GM12891 (cell line): ENCODE measurements at regions not wholly inside any gene's neighbourhood (a gene's known extent, or its start where the extent isn't known, plus 50 kb on each side); places are given as distances from the start of the nearest gene placed in this dataset.
"Not testable (repeated sequence)": the region's sequence is repeated elsewhere in the genome, so short reads cannot be mapped to it uniquely, and the experiment has no call there.

Experiments
- DNase-seq: peaks from one replicate; pipeline ENCODE4 v3.0.0; 2011; ENCODE audit warnings: low spot score; ENCODE audit not compliant: insufficient read length
- FAIRE-seq: peaks from 2 replicates; lab custom pipeline; 2011; peaks lifted over from hg19 to GRCh38; lab: Jason Lieb, UNC
- PAX5 ChIP-seq: IDR thresholded peaks from 2 replicates; pipeline ENCODE4 v1.6.1; 2011; ENCODE audit warnings: low read length, moderate library complexity, mild to moderate bottlenecking; ENCODE audit not compliant: insufficient read depth, severe bottlenecking
- POLR2A ChIP-seq: IDR thresholded peaks from 2 replicates; pipeline ENCODE4 v1.6.1; 2011; ENCODE audit warnings: low read depth, low read length, control low read depth
- POLR2AphosphoS5 ChIP-seq: IDR thresholded peaks from 2 replicates; pipeline ENCODE4 v1.6.1; 2011; ENCODE audit warnings: low read depth, low read length, control low read depth
- POU2F2 ChIP-seq: IDR thresholded peaks from 2 replicates; pipeline ENCODE4 v1.6.1; 2011; ENCODE audit warnings: low read depth, mild to moderate bottlenecking, control low read depth, low read length, moderate library complexity
- SPI1 ChIP-seq: IDR thresholded peaks from 2 replicates; pipeline ENCODE4 v1.6.1; 2011; ENCODE audit warnings: low read depth, low read length, control low read depth
- TAF1 ChIP-seq: IDR thresholded peaks from 2 replicates; pipeline ENCODE4 v1.6.1; 2011; ENCODE audit warnings: low read depth, low read length, control low read depth

GRCh38 chr6:14545496-14545895, 427.9 kb downstream of the CD83 start:
- no peak for DNase-seq
- no peak for TF ChIP-seq TAF1
- TF ChIP-seq POLR2A: no peak
- no peak for TF ChIP-seq PAX5
- no peak for TF ChIP-seq POLR2AphosphoS5
- no peak for TF ChIP-seq SPI1
- TF ChIP-seq POU2F2: no peak
- FAIRE-seq: no peak

- FAIRE-seq (no peak), DNase-seq (no peak)
- TF ChIP-seq POLR2AphosphoS5: no peak
- TF ChIP-seq TAF1: no peak
- TF ChIP-seq PAX5: no peak
- TF ChIP-seq SPI1: no peak
Observed at GRCh38 chr6:14546036-14546435, 428.5 kb downstream of the CD83 start.

DNA sequence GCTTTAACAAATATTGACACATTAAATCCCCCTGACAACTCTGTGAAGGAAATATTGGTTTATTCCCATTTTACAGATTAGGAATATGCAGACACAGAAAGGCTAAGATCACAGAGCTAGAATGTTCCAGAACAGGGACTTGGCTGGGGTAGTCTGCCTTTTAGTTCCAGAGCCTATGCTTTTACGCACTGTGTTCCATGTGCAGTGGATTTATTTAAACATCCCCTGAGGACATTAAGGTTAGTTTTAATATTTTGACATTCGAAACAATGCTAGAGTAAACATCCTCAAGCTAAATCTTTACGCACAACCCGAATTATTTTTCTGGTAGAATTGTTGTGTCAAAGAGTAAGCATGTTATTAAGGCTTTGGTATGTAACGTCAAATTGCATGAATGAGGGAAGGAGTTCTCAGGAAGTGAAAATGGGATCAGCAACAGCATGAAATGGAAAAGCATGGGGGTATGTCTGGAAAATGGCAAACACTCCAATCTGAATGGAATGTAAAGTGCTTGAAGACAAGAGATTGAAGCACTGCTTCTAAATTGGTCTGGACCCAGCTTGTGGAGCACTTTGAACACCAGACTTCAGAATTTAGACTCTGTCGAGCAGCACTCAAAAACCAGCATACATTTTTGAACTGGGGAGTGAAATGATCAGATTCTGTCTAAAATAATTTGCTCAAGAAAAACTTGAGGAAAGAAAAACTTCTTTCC, 429.9 kb downstream of the CD83 start:
- TF ChIP-seq POLR2A (no peak), TAF1 (no peak), SPI1 (no peak), POU2F2 (no peak), PAX5 (no peak), POLR2AphosphoS5 (no peak)
- FAIRE-seq (no peak), DNase-seq (no peak)

- FAIRE-seq (no peak), DNase-seq (no peak)
- TF ChIP-seq TAF1 (no peak), PAX5 (no peak), POU2F2 (no peak), POLR2A (no peak), SPI1 (no peak), POLR2AphosphoS5 (no peak)
Observed at GRCh38 chr6:14549304-14549770, 431.8 kb downstream of the CD83 start.

DNA sequence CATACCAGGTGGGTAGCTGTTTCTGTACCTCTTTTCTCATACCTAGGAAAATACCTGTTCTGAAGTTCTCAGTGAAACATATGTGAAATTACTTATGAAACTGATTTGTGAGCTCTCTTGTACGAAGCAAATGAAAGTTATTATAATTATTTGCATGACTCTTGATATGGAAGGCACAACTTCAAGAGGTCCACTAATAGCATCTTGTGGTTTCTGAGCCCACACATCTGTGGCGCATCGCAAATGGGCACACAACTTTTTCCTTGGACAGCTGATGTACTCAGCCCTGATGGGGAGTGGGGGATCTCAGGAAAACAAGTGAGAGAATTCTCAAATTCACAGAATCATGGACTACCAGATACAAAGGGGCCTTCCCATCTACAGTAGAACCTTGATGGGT, 432.3 kb downstream of the CD83 start:
- DNase-seq (no peak), FAIRE-seq (no peak)
- TF ChIP-seq TAF1 (no peak), PAX5 (no peak)

DNA sequence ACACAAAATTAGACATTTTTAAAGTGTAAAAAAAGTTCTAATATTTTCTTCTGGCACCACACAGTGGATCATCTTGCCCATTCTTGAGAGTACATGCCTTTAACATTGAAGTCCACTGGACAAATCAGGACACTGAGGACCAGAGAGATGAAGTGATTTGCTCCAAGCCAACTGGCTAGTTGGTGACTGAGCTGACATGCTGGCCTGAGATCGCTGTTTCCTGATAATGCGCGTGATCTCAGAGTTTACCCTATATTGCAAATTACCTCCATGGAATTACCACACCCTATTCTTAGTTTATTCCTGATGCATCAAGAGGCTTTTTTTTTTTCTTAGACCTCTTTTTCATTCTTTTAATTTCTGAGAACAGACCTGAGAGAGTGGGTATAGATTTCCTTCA, 432.8 kb downstream of the CD83 start:
- FAIRE-seq: no peak
- no peak for DNase-seq
- no peak for TF ChIP-seq SPI1
- no peak for TF ChIP-seq POLR2A
- no peak for TF ChIP-seq POU2F2
- TF ChIP-seq POLR2AphosphoS5: no peak
- TF ChIP-seq PAX5: no peak
- no peak for TF ChIP-seq TAF1

DNA sequence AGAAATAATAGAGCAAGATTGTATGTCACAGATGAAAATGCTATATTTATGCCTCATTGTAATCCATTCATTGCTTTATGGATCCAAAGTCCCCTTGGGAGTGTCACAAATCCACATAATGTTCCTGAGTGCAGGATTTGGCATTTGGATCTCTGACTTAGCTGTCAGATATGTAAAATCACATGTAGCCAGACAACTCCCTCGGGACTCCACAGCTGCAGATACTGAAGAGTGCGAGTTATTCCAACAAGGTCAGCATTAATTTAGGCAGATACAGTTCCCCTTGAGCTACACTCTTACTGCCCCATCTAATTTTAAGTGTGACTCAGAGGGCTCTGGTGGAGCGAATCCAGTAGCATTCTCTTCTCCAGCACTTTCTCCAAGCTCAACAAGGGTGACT, 433.2 kb downstream of the CD83 start:
- FAIRE-seq (no peak), DNase-seq (no peak)
- TF ChIP-seq POLR2A (no peak), TAF1 (no peak), PAX5 (no peak), POU2F2 (no peak), POLR2AphosphoS5 (no peak), SPI1 (no peak)

- FAIRE-seq, DNase-seq: not testable (repeated sequence)
Observed at GRCh38 chr6:14551601-14552000, 434.0 kb downstream of the CD83 start.

- FAIRE-seq (no peak), DNase-seq (no peak)
- TF ChIP-seq SPI1 (no peak), PAX5 (no peak), POLR2A (no peak), TAF1 (no peak), POU2F2 (no peak), POLR2AphosphoS5 (no peak)
Observed at GRCh38 chr6:14552891-14553290, 435.3 kb downstream of the CD83 start.

DNA sequence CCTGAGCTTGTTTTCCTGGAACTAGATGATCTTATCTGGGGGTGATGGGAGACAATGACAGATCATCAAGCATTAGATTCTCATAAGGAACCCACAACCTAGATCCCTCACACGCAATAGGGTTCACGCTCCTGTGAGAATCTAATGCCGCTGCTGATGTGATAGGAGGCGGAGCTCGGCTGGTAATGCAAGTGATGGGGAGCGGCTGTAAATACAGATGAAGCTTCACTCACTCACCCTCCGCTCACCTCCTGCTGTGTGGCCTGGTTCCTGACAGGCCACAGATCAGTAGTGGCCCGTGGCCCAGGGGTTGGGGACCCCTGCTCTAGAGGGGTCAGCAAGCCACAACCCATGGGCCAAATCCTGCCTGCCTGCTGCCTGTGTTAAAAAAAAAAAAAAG, 435.9 kb downstream of the CD83 start:
- TF ChIP-seq POLR2AphosphoS5: no peak
- no peak for TF ChIP-seq TAF1
- TF ChIP-seq POU2F2: no peak
- no peak for TF ChIP-seq POLR2A
- no peak for TF ChIP-seq SPI1
- TF ChIP-seq PAX5: no peak
- DNase-seq (no peak), FAIRE-seq (no peak)

DNA sequence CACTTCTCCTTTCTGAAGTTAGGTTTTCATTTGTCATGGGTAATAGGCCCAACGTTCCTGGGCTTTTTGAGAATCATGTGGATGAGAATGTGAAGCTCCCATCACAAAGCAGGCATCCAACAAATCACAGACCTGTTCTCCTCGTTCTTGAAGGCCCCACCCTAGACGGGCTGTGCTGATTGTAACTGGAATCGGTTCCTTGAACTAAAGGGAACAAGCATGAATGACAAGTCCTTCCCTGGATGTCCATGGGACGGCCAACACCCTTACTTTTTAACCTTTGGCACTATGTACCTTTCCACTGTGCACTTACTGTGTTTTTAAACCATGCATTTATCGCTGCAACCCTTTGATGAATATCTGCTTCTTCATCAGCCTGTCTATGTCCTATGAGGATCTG, 438.2 kb downstream of the CD83 start:
- TF ChIP-seq POLR2AphosphoS5: no peak
- peak; percentile 41; the same call in 1 of the 2 replicates for TF ChIP-seq SPI1
- FAIRE-seq: no peak
- DNase-seq: no peak
